ENCODE measurements at regions not wholly inside any gene's neighbourhood (a gene's known extent, or its start where the extent isn't known, plus 50 kb on each side); places are given as distances from the start of the nearest gene placed in this dataset.

DNA sequence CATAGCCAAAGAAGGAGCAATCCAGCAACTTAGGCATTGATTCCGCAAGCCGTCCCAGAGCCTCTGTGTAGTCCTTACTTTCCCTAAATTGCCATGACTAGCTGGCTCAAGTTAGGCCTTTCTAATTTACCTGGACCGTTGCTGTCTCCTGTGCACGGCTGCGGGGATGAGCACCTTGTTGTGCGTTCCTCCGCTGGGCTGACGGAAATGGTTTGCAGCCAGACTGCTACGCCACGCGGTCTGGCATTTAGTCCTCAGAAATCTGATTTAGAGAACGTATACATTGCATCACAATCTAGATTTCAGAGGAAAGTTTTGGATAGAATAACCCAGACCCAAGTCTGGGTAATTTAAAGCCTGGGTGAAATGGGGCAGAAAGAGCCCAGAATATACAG is 133.2 kb upstream of the ARHGAP5 start:
- DNase-seq (ENCODE audit: low read depth in 2 of 2) = no peak

DNA sequence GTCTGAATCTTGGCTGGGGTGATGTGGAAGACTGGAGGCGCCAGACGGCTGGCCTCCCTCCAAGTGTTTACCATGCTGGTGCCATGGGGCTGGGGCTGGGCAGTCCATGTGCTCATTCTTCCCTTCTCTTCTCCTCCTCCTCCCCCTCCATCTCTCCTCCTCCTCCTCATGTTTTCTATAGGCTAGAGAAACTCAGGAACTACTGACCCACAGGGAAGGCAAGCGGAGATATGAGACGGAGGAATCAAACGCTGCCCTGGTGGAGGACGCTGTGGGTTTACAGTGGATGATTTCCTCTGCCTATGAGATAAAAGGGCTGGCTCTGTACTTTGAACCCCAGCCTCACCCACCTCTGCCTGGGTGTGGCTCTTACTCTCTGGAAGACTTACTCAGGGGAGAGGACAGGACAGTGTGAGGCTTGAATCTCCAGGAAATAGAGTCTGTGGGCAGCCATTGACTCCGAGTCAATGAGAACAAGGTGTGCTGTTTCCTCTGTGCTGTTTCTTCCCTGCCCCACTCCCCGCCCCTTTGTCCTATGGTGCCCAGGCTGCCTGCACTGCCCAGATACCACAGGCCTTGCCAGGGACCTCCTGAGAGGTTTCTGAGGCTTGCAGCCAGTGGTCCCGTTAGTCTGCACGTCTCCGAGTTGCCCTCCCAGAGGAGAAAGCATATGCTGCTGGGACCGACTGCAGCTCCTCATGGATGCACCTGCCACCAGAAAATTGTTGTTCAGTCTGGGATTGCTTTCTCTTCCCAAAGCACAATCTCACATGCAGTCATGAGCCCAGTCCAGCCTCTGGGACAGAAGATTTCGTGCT is 132.6 kb upstream of the ARHGAP5 start:
- no peak for DNase-seq (ENCODE audit: low read depth in 2 of 2)

DNA sequence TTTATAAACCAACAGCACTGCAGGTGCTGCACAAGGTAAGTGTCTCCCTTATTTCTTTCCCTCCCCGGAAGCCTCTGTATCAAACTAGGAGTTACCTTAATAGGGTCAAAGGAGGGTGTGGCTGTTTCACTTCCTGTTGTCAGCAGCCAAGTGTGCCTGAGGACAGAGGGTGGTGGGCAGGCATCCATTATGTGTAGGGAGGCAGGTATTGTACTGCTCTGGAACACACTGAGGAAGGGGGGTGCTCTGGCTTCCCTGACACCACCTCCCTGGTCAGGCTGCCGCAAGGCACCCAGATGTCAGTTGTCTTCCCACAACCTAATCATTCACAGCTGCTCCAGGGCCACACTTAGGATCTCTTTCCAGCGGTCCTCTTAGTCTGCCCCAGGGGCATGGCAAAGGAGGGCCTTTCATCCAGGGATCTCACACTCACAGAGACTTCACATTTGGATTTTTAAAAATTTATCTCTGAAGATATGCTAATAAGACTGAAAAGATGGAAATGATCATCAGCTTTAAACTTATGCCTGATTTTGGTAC is 132.0 kb upstream of the ARHGAP5 start:
- DNase-seq (ENCODE audit: low read depth in 2 of 2) = no peak

DNA sequence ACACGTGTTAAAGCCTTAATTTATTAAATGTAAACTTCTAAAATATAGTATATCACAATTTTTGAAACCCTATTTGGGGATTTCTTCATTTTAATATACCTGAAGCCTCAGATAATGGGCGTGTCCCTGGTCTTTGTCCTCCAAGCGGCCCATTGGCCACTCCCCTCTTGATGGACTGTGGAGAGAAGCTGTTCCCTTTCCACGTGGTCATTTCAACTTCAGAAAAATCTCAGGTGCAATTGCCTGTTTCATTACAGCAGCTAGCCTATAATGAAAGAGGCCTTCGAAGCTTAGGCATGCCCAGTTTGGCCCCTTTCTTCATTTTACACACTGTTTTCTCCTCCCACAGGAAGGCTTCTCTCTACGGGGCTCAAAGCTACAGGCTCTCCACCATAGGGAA is 131.4 kb upstream of the ARHGAP5 start:
- no peak for DNase-seq (ENCODE audit: low read depth in 2 of 2)

DNA sequence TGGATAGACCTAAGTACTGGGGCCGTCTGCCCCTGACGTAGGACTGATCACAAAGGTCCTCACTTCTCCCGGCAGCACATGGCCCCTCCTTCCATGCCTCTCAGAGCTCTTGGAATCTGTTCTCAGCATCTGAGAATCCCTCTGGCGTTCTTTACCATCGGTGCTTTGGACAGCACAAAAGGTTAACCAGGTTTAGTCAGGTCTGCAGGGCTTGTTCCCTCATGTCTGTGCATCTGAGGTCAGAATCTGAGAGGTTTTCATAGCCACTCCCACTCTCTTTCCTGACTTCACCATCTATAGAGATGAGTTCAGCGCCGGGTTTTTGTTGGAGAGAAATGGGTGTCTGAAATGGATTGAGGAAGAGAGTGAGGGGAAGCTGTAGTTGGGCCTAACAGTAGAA is 130.0 kb upstream of the ARHGAP5 start:
- no peak for DNase-seq (ENCODE audit: low read depth in 2 of 2)

DNA sequence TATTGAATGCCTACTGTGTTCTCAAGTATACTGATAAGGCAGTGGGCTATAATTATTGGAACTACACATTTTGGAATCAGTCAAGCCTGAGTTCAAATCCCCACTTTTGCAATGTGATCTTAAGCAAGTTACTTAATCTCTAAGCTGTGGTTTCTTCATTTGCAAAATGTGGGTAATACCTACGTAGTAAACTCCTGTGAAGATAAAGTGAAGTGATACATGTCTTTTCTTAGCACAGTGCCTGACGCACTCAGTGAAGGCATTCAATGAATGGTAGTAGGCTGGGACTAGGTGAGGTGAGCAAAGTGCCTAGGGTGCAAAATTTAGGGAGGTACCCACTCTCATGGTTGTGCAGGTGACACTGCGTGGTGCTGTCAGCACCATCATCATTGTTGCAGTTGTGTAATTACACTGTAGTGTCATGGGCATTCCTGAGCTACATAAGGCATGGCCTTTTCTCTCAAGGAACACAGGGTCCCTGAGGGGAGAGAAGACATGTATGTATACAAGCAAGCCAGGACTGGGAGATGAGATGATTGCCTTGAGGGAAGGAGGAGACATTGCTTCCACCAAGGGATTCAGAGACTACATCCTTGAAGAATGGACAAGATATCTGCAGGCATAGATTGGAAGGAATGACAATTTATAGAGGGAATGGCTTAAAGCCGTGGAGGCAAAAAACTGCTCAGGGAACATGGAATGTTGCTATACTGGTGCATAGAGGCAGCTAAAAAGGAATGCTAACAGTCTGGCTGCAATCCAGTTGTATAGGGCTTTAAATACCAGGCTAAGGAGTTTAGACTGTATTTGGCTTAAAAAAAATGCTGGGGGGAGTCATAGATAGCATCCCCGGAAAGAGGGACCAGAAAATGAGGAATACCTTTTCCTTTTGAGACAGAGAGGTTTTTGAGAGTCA is 129.2 kb upstream of the ARHGAP5 start:
- no peak for DNase-seq (ENCODE audit: low read depth in 2 of 2)

DNA sequence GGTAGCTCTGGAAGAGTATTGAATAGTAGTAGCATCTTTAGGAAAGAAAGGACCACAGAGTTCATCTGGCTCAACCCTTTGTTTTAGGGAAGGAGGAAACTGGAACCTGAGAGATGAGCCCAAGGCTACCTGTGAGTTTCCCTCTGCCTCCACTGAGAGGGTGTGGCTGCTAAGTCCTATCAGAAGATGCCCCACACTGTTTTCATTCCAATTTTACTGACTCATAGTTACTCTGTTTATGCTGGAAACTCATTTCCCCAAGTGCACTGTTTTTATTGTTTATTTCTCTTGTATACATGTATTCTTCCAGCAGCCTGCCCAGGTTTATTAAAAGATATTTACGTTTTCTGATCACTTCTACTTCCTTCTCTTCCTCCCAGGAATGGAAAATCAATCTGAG is 127.4 kb upstream of the ARHGAP5 start:
- no peak for DNase-seq (ENCODE audit: low read depth in 2 of 2)

DNA sequence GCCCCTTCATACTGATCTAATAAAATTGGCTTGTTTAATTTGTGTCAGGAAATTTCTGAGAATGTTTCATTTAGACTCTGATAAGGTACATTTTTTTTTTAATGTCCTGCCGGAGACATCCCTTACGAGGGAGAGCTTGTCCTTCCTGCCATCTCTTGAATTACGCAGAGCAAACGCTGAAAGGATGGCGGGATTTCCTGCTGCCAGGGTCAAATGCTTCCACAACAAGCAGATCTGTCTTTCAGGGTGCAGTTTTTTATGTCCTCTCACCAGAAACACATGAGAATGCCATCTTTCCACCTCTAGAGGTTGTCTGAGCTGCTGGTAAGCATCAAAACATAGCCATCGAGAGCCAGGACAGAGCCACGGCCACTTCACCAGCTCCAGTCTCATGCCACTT is 126.8 kb upstream of the ARHGAP5 start:
- no peak for DNase-seq (ENCODE audit: low read depth in 2 of 2)

DNA sequence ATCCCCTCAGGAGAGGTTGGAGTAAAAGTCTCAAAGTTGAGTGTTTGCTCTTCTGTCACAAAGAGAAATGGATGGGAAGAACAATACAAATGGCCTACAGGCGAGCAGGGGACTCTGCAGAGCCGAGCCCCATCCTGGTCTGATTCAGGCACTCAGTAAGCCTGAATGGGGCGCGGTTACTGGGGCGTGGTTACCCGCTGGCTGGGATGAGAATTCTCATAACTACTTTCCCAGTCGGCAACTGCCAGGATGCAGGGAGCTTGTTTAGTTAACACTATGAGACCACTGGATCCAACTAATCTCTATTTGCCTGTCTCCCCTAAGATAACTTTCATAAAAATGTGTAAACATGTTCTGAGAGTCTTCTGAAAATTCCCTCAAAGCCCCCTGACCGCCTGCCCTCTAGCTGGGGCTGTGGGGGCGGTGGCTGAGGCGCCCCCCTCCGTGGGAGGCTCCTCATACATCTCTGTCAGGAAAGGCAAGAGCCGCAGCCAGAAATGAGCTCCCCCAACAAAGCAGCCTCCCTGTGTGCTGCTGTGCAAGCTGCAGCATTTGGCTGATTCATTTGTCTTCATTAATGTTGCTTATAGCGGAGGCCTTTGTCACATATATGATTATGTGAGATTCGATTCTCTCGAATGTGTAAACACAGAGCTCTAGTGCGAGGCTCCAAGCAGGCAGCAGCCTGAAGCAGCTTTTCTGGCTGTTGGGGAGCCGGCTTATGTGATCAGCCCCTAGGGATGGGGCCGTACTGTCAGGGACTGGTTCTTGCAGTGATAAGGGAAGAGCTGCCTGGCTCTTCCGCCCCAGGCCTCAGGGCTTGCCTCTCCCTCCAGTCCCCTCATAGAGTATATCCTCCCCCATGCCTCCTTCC is 126.1 kb upstream of the ARHGAP5 start:
- DNase-seq (ENCODE audit: low read depth in 2 of 2) = peak in 1 of 2 donors; percentile 34

DNA sequence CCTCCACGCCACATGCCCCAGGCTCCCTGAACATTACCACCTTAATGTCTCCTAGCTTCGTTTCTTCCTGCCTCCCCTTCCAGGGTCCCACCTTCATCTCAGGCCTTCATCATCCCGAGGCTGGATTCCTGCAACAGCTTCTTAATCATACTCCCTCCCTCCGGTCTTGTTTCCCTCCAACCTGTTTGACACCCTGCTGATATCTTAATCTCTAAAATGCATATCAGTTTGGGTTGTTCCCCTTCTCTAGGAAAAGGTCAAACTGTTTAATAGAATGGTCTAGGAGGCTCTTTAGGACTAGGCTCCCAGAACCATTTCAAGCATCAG is 125.5 kb upstream of the ARHGAP5 start:
- no peak for DNase-seq (ENCODE audit: low read depth in 2 of 2)

DNA sequence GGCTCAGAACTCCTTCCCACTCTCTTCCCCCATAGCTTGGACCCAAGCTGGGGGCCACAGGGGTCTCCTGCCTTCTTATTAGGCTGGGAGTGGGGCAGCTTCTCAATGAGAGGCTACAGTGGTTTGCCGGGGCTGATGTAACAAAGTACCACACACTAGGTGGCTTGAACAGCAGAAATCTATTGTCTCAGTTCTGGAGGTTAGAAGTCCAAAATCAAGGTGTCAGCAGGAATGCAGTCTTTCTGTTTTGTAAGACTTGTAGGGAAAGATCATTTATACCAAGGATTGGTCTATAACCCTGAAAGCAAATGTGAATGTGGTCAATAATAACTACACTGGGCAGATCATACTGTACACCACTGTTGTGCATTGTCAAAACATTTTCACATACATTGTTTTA is 124.5 kb upstream of the ARHGAP5 start:
- no peak for DNase-seq (ENCODE audit: low read depth in 2 of 2)

DNA sequence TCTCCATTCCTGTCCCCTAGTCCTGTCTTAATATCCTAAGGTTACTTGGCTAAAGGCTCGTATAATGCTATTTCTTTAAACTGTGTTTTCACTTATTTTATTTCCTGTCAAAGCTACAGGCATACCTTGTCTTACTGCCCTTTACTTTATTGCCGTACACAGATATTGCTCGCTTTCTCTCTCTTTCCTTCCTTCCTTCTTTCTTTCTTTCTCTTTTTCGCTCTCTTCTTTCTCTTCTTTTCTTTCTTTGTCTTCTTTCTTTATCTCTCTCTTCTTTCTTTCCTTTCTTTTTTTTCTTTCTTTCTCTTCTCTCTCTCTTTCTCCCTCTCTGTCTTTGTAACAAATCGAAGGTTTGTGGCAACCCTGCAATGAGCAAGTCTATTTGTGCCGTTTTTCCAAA is 123.9 kb upstream of the ARHGAP5 start:
- DNase-seq (ENCODE audit: low read depth in 2 of 2) = no peak

DNA sequence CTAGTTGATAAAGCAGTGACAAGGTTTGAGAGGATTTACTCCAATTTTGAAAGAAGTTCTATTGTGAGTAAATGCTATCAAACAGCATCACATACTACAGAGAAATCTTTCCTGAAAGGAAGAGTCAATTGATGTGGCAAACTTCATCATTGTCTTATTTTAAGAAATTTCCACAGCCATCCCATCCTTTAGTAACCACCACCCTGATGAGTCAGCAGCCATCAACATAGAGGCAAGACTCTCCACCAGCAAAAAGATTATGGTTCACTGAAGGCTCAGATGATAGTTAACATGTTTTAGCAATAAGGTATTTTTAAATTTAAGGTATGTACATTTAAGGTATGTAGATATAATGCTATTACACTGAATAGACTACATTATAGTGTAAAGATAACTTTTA is 122.1 kb upstream of the ARHGAP5 start:
- DNase-seq (ENCODE audit: low read depth in 2 of 2) = no peak

DNA sequence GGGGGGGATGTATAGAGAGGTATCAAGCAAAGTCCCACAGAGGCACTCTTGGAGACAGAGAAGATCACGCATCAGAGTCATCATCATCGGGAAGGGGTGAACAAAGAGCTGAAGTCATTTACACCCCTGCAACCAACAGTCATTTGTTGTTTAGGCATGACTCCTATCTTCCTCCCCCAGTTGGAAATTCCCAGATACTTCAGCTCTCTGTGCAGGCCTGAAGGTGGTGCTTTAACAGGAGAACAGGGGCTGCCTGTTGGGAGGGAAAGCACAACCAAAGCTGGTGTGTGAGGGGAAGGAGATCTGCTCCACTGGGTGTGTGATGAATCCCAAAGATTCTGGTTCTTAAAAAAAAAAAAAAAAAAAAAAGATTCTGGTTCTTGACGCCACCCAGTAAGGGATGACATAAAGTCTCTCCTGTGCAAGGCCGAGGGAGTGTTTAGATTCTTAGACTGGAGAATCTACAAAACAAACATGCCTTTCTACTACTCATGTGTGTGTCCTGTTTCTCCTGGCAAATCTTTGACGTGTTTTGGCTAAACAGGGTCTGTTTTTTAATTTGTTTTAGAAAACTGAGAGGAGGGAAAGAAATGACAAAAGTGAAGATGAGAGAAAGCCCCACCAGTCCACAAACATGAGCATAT is 121.0 kb upstream of the ARHGAP5 start:
- DNase-seq (ENCODE audit: low read depth in 2 of 2) = no peak

DNA sequence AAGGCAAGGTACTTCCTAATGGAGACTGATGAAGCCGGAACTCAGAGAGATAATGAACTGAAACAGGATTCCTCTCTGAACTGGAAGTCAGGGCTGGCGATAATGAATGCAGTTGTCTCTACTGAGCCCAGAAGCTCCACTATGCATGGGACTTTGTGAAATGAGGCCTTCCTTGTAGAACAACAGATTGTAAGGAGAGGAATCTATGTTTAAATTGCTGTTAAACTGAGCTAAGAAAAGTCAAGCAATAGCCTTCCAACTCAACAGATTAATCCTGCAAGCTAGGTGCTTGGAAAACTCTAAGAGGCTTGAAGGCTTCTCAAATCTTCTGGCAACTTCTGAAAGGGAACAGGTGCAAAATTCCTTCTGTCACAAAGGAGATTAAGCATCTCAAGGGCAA is 119.5 kb upstream of the ARHGAP5 start:
- no peak for DNase-seq (ENCODE audit: low read depth in 2 of 2)

DNA sequence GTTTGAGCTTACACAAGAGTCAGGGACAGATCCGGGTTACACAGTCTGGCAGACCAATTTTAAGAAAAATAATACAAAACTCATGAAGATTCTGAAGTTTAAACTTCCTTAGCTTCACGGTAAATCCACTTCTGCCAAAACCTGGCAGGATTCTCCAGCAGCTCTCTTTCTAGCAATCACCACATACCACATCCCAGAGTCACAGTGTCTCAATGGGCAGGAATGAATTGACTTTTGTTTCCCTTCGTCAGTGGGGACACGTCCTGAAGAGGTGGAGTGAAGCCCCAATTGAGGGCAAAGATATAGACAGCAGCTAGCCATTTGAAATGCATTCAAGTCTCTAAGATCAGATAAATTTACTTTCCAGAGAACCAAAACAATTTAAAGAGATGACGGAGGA is 117.1 kb upstream of the ARHGAP5 start:
- DNase-seq (ENCODE audit: low read depth in 2 of 2) = no peak

DNA sequence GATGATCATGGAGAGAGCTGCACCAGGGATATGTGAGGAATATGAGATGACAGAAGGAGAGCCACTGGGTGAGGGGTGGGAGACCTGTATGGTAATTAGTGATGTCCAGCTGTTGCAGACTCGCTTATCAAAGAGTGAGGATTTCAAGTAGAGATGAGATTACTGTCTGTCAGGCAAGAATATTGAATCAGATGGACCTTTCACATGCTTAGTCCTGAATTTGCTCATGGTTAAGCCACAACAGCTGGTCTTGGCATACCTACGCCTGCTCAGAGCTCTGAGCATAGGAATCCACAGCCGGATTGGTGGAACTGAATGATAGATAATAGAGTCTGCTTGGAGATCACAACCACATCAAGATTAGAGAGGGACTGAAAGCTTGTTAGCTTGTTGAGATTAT is 115.2 kb upstream of the ARHGAP5 start:
- no peak for DNase-seq (ENCODE audit: low read depth in 2 of 2)

DNA sequence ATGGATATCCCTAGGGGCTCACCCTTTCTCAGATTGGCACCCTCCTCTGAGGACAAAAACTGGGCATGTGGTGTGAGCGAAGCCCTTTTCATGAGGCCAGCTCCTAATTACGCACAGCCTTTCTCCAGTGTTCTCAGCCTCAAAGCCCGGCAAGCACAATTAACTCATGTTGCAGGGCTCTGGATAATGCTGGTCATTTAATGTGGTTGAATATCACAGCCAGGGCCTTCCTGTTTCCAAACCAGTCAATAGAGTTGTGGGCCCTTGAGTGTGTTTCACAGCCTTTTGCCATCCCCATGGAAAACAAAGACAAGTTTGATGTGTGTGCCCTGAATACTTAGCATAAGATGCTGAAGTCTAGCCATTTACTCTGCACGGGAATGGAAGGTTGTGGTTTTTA is 114.2 kb upstream of the ARHGAP5 start:
- DNase-seq (ENCODE audit: low read depth in 2 of 2) = no peak

DNA sequence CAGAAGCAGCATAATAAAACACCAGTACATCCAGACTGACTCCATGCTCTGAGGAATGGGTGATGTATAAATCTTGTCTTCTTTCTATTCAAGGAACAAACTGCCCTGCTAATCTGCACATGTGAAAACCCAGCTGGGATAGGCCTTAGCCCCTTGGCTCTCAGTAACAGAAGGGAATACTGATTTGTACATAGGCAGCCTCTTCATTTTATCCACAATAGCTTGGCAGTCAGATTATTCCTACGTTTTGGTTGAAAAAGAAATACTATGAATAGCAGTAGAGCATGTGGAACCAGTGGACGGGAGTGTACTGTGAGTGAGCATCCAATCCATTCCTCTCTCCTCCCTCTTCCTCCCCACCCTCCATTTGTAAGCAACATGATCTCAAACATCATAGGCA is 113.5 kb upstream of the ARHGAP5 start:
- DNase-seq (ENCODE audit: low read depth in 2 of 2) = no peak

DNA sequence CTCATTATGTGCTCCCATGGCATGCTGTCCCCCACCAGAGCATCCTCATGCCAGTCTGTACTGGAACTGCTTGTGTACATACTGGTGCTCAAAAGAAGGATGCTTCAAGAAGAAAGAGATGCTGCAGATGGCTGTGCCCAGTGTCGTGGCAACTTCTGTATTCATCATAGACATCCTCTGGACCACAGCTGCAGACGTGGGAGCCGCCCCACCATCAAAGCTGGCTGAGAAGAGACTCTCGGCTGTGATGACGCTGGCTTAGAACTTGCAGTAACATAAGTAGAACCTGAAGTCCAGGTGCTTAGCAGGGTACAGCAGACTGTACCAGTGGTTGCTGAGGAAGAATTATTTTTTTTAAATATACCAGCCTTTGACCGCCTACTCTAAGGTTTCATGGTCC is 112.6 kb upstream of the ARHGAP5 start:
- DNase-seq (ENCODE audit: low read depth in 2 of 2) = no peak

DNA sequence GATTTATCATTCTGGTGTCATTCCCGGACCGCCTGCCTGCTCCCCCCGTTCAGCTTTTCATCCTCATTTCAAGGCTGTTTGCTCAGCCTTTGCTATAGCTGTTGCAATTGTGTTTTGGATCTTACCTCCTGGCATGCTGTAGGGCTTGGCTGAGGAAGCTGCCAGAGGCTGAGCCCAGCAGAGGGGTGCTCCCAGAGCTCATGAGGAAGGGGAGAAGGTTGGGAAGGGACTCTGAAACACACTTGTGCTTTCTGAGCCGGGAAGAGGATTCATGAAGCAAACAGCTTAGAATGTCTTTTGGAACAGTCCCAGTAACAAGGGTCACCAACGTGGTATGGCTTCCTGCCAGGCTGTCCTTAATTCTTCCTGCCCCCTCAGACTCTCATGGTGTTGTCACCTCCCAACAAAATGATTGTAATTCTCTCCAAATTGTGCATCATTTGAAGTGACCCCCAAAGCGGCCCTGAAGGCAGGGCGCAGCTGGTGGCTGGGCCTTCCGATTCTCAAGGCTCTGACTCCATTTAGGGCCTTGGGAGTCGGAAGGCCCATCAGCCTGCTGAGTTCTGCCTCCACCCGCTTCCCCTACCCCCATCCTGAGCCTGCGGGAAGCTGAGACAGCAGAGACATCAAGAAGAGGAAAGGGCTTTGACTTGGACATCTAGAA is 111.9 kb upstream of the ARHGAP5 start:
- DNase-seq (ENCODE audit: low read depth in 2 of 2) = no peak
